GM12878 (cell line): ENCODE measurements at regions not wholly inside any gene's neighbourhood (a gene's known extent, or its start where the extent isn't known, plus 50 kb on each side); places are given as distances from the start of the nearest gene placed in this dataset.

Experiments
- ATAC-seq: fragments of 200-7000 bp; cut with Tn5 transposase; 3 replicates; pipeline ENCODE4 v1.9.1; 2020; ENCODE audit warnings: mild to moderate bottlenecking, moderate library complexity
- BruUV-seq: library from RNA; stranded (reverse); fragments of 400-500 nt; replicated peaks from 2 replicates; lab custom pipeline; 2021; lab: Mats Ljungman, UMichigan
- CTCF ChIA-PET: fragments of 300-600 bp; sonication (Branson Sonifier 250); formaldehyde crosslinking; extraction: SDS; loops from one replicate; lab custom pipeline; 2021; ENCODE audit warnings: inconsistent platforms; lab: Yijun Ruan, JAX
- POLR2A ChIA-PET: fragments of 350-600 bp; formaldehyde crosslinking; extraction: SDS; loops from one replicate; lab custom pipeline; 2021; ENCODE audit warnings: inconsistent platforms; lab: Charles Lee
- RAD21 ChIA-PET: fragments of 300-600 bp; sonication (Branson Sonifier 250); formaldehyde crosslinking; loops from one replicate; lab custom pipeline; 2023; ENCODE audit warnings: antibody characterized with exemption; ENCODE audit not compliant: unreplicated experiment; lab: Charles Lee
- SMC1A ChIA-PET: fragments of 300-600 bp; sonication (Branson Sonifier 250); formaldehyde crosslinking; loops from one replicate; lab custom pipeline; 2023; ENCODE audit not compliant: unreplicated experiment, uncharacterized antibody; lab: Charles Lee
- DNase-seq: peaks from one replicate; pipeline ENCODE4 v3.0.0-alpha.2; 2011; ENCODE audit warnings: low read depth, low spot score
- FAIRE-seq: peaks from 3 replicates; lab custom pipeline; 2011; peaks lifted over from hg19 to GRCh38; lab: Jason Lieb, UNC
- H2AFZ ChIP-seq: 2 replicates; pipeline ENCODE4 v1.6.0; 2011; ENCODE audit warnings: low read depth, low read length, control low read depth; ENCODE audit not compliant: control insufficient read depth
- H3K27ac ChIP-seq: 2 replicates; pipeline ENCODE4 v1.5.1; 2011; ENCODE audit warnings: control low read depth; ENCODE audit not compliant: control insufficient read depth, insufficient read depth
- H3K27me3 ChIP-seq, 2 experiments: replicated peaks in 1 of 2; 2 replicates each; pipeline versions ENCODE4 v1.6.0 to v1.6.1; 2011; ENCODE audit warnings: low read length in 1 of 2; ENCODE audit not compliant: control insufficient read depth in 2 of 2, insufficient read depth in 2 of 2
- H3K36me3 ChIP-seq, 2 experiments: 2 replicates each; pipeline ENCODE4 v1.5.1; 2011; ENCODE audit warnings: low read length in 1 of 2; ENCODE audit not compliant: control insufficient read depth in 2 of 2, insufficient read depth in 2 of 2
- H3K4me1 ChIP-seq: 2 replicates; pipeline ENCODE4 v1.6.1; 2011; ENCODE audit warnings: mild to moderate bottlenecking, low read length, moderate library complexity, mixed read lengths; ENCODE audit not compliant: control insufficient read depth, insufficient read depth
- H3K4me2 ChIP-seq: 2 replicates; pipeline ENCODE4 v1.6.0; 2011; ENCODE audit warnings: control low read depth; ENCODE audit not compliant: control insufficient read depth, insufficient read depth
- H3K4me3 ChIP-seq: fragments of 200-600 bp; sonication (generic); 2 replicates; pipeline ENCODE4 v1.5.1; 2016
- H3K79me2 ChIP-seq: 2 replicates; pipeline ENCODE4 v1.6.0; 2011; ENCODE audit warnings: low read length; ENCODE audit not compliant: control insufficient read depth, insufficient read depth
- H3K9ac ChIP-seq: 2 replicates; pipeline ENCODE4 v1.8.0; 2011; ENCODE audit warnings: low read length, control low read depth, mixed read lengths; ENCODE audit not compliant: control insufficient read depth, insufficient read depth
- H3K9me3 ChIP-seq: replicated peaks from 3 replicates; pipeline ENCODE4 v1.5.1; 2011; ENCODE audit warnings: mild to moderate bottlenecking, low read length; ENCODE audit not compliant: control insufficient read depth, insufficient read depth
- H4K20me1 ChIP-seq: 2 replicates; pipeline ENCODE4 v1.6.0; 2011; ENCODE audit not compliant: control insufficient read depth, insufficient read depth
- CBFB ChIP-seq: IDR thresholded peaks from 2 replicates; pipeline ENCODE4 v1.6.1; 2016; ENCODE audit warnings: antibody characterized with exemption, low read depth
- CBX5 ChIP-seq: sonication (generic); IDR thresholded peaks from 2 replicates; pipeline ENCODE4 v1.6.1; 2016; ENCODE audit warnings: low read depth, moderate library complexity, mild to moderate bottlenecking, inconsistent platforms
- CREB1 ChIP-seq: IDR thresholded peaks from 2 replicates; pipeline ENCODE4 v1.6.1; 2012; ENCODE audit warnings: low read depth, mild to moderate bottlenecking, inconsistent platforms
- HDAC2 ChIP-seq: fragments of 200-600 bp; sonication (generic); IDR thresholded peaks from 2 replicates; pipeline ENCODE4 v1.6.1; 2017
- HDAC6 ChIP-seq: fragments of 200-600 bp; sonication (generic); IDR thresholded peaks from one replicate; pipeline ENCODE4 v1.8.0; 2017; ENCODE audit warnings: antibody characterized with exemption; ENCODE audit not compliant: unreplicated experiment
- MXI1 ChIP-seq: fragments of 150-350 bp; IDR thresholded peaks from 2 replicates; pipeline ENCODE4 v1.6.1; 2011; ENCODE audit warnings: low read depth, mild to moderate bottlenecking, inconsistent platforms, low read length, improper control_type of control experiment
- NR2C1 ChIP-seq: fragments of 450-650 bp; IDR thresholded peaks from 2 replicates; pipeline ENCODE4 v1.6.1; 2017; ENCODE audit warnings: antibody characterized with exemption, mild to moderate bottlenecking, moderate library complexity
- REST ChIP-seq: IDR thresholded peaks from 2 replicates; pipeline ENCODE4 v1.6.1; 2012; ENCODE audit warnings: mild to moderate bottlenecking, low read depth, low read length
- YY1 ChIP-seq: IDR thresholded peaks from 2 replicates; pipeline ENCODE4 v1.6.1; 2011; ENCODE audit warnings: low read depth, mild to moderate bottlenecking, low read length
- ZNF207 ChIP-seq: fragments of 450-650 bp; IDR thresholded peaks from 2 replicates; pipeline ENCODE4 v1.6.1; 2014; ENCODE audit warnings: antibody characterized with exemption, mild to moderate bottlenecking, borderline replicate concordance
- in situ Hi-C: fragments of 300-500 bp; cut with MboI; formaldehyde crosslinking; loops from 9 replicates; pipeline ENCODE4 v1.14.3; 2018; ENCODE audit warnings: mixed read lengths
- intact Hi-C: fragments of 100-400 bp; cut with micrococcal nuclease; formaldehyde crosslinking; loops from one replicate; pipeline ENCODE4 v1.14.2; 2022; ENCODE audit not compliant: unreplicated experiment

- TF ChIP-seq REST (no peak), NR2C1 (no peak), CREB1 (no peak)
Measured at GRCh38 chr3:82973791-82974190, 1212.3 kb upstream of the GBE1 start (continued).

GRCh38 chr3:82960379-82960778 is 1198.9 kb upstream of the GBE1 start:
- ChIA-PET POLR2A (no interaction called here), CTCF (no interaction called here), RAD21 (no interaction called here), SMC1A (interaction anchor here (1.1 to 1.4 kb wide), 2 partner anchors 16 to 27 kb away, joined by 3 read pairs; no protein-coding TSS in a partner anchor)
- H3K4me2 ChIP-seq: no peak overlapping the region
- FAIRE-seq: no peak
- peak; percentile 21; the same call in 1 of the 3 replicates for ATAC-seq
- H3K9ac ChIP-seq: no peak overlapping the region
- no peaks in the 10 kb centered on the region for H3K4me1 ChIP-seq
- H3K9me3 ChIP-seq: no peaks in the 10 kb centered on the region
- DNase-seq: no peak
- intact Hi-C loops (no loop called here), in situ Hi-C loops (no loop called here)
- TF ChIP-seq HDAC2 (no peak), CBFB (no peak), CBX5 (no peak), MXI1 (no peak), HDAC6 (no peak), YY1 (no peak), ZNF207 (no peak)
- BruUV-seq: no TSS peak
- no peaks in the 10 kb centered on the region for H3K79me2 ChIP-seq
- no peaks in the 10 kb centered on the region for H3K36me3 ChIP-seq
- no peak overlapping the region for H2AFZ ChIP-seq
- H3K27ac ChIP-seq: no peak overlapping the region
- H3K4me3 ChIP-seq: no peak overlapping the region
- no peaks in the 10 kb centered on the region for H4K20me1 ChIP-seq
- no peaks in the 10 kb centered on the region for H3K27me3 ChIP-seq
